Muscle layer of duodenum (tissue), 2 donors: ENCODE measurements at regions not wholly inside any gene's neighbourhood (a gene's known extent, or its start where the extent isn't known, plus 50 kb on each side); places are given as distances from the start of the nearest gene placed in this dataset.

Experiments
- H3K27ac ChIP-seq: one replicate; pipeline ENCODE4 v1.7.0; 2013; ENCODE audit warnings: mild to moderate bottlenecking, low read length
- H3K27me3 ChIP-seq: one replicate; pipeline ENCODE4 v1.7.0; 2013; ENCODE audit warnings: low read depth, mild to moderate bottlenecking, control low read depth, low read length
- H3K36me3 ChIP-seq, 2 donors: one replicate each; pipeline ENCODE4 v1.7.0; 2013; ENCODE audit warnings: low read length in 2 of 2, control low read depth in 1 of 2, mild to moderate bottlenecking in 1 of 2; ENCODE audit not compliant: insufficient read depth in 2 of 2, control insufficient read depth in 1 of 2
- H3K4me1 ChIP-seq, 2 donors: one replicate each; pipeline ENCODE4 v1.7.0; 2013; ENCODE audit warnings: low read length in 2 of 2, mild to moderate bottlenecking in 2 of 2, control low read depth in 1 of 2, moderate library complexity in 1 of 2; ENCODE audit not compliant: insufficient read depth in 2 of 2, control insufficient read depth in 1 of 2
- H3K4me3 ChIP-seq, 2 donors: one replicate each; pipeline ENCODE4 v1.7.0; 2013; ENCODE audit warnings: low read length in 2 of 2, low read depth in 1 of 2, mild to moderate bottlenecking in 1 of 2
- H3K9me3 ChIP-seq, 2 donors: one replicate each; pipeline ENCODE4 v1.7.0; 2013; ENCODE audit warnings: low read length in 2 of 2, control low read depth in 1 of 2, mild to moderate bottlenecking in 1 of 2; ENCODE audit not compliant: control insufficient read depth in 1 of 2
- donor health status: healthy.

GRCh38 chr6:148235446-148235845, 107.2 kb upstream of the SASH1 start:
- Histone ChIP-seq H3K4me3 (no peak overlapping the region), H3K36me3 (no peaks in the 10 kb centered on the region), H3K27me3 (no peaks in the 10 kb centered on the region), H3K9me3 (no peaks in the 10 kb centered on the region), H3K27ac (no peak overlapping the region), H3K4me1 (peaks cover 0 to under 1% of the 10 kb centered on the region in 2 donors)

- H3K36me3 ChIP-seq: no peaks in the 10 kb centered on the region
- H3K4me1 ChIP-seq: peaks cover 3 to 16% of the 10 kb centered on the region in 2 donors
- no peak overlapping the region for H3K4me3 ChIP-seq
- no peaks in the 10 kb centered on the region for H3K27me3 ChIP-seq
- no peak overlapping the region for H3K27ac ChIP-seq
- H3K9me3 ChIP-seq: no peaks in the 10 kb centered on the region
Measured at GRCh38 chr6:148238713-148239112, 103.9 kb upstream of the SASH1 start.

GRCh38 chr6:148239215-148239614, 103.4 kb upstream of the SASH1 start:
- H3K36me3 ChIP-seq: no peaks in the 10 kb centered on the region
- no peaks in the 10 kb centered on the region for H3K9me3 ChIP-seq
- no peak overlapping the region for H3K27ac ChIP-seq
- peaks cover 3 to 20% of the 10 kb centered on the region in 2 donors for H3K4me1 ChIP-seq
- H3K4me3 ChIP-seq: no peak overlapping the region
- H3K27me3 ChIP-seq: no peaks in the 10 kb centered on the region

GRCh38 chr6:148239801-148240460, 102.7 kb upstream of the SASH1 start:
- Histone ChIP-seq H3K27ac (no peak overlapping the region), H3K4me3 (no peak overlapping the region), H3K9me3 (no peaks in the 10 kb centered on the region), H3K36me3 (no peaks in the 10 kb centered on the region), H3K4me1 (peaks cover 3 to 20% of the 10 kb centered on the region in 2 donors), H3K27me3 (no peaks in the 10 kb centered on the region)

GRCh38 chr6:148240461-148240840, 102.2 kb upstream of the SASH1 start:
- Histone ChIP-seq H3K27me3 (no peaks in the 10 kb centered on the region), H3K9me3 (no peaks in the 10 kb centered on the region), H3K27ac (no peak overlapping the region), H3K4me1 (peaks cover 3 to 20% of the 10 kb centered on the region in 2 donors), H3K4me3 (no peak overlapping the region), H3K36me3 (no peaks in the 10 kb centered on the region)

GRCh38 chr6:148240861-148241477, 101.7 kb upstream of the SASH1 start:
- no peak overlapping the region for H3K4me3 ChIP-seq
- no peaks in the 10 kb centered on the region for H3K36me3 ChIP-seq
- H3K9me3 ChIP-seq: no peaks in the 10 kb centered on the region
- peaks cover 3 to 20% of the 10 kb centered on the region in 2 donors for H3K4me1 ChIP-seq
- H3K27me3 ChIP-seq: no peaks in the 10 kb centered on the region
- no peak overlapping the region for H3K27ac ChIP-seq

- H3K27me3 ChIP-seq: no peaks in the 10 kb centered on the region
- H3K9me3 ChIP-seq: no peaks in the 10 kb centered on the region
- no peaks in the 10 kb centered on the region for H3K36me3 ChIP-seq
- H3K4me1 ChIP-seq: peaks cover 3 to 20% of the 10 kb centered on the region in 2 donors
- H3K4me3 ChIP-seq: no peak overlapping the region
- H3K27ac ChIP-seq: no peak overlapping the region
Measured at GRCh38 chr6:148242180-148242579, 100.5 kb upstream of the SASH1 start.

- Histone ChIP-seq H3K4me1 (peaks cover 3 to 20% of the 10 kb centered on the region in 2 donors), H3K27me3 (no peaks in the 10 kb centered on the region), H3K27ac (no peak overlapping the region), H3K9me3 (no peaks in the 10 kb centered on the region), H3K4me3 (no peak overlapping the region), H3K36me3 (no peaks in the 10 kb centered on the region)
Measured at GRCh38 chr6:148244217-148244935, 98.3 kb upstream of the SASH1 start.

GRCh38 chr6:148247386-148248063, 95.1 kb upstream of the SASH1 start:
- no peak overlapping the region for H3K27ac ChIP-seq
- no peaks in the 10 kb centered on the region for H3K9me3 ChIP-seq
- no peak overlapping the region for H3K4me3 ChIP-seq
- H3K27me3 ChIP-seq: no peaks in the 10 kb centered on the region
- H3K36me3 ChIP-seq: no peaks in the 10 kb centered on the region
- H3K4me1 ChIP-seq: peaks cover 0 to 7% of the 10 kb centered on the region in 2 donors

- H3K27ac ChIP-seq: no peak overlapping the region
- H3K4me3 ChIP-seq: no peak overlapping the region
- no peaks in the 10 kb centered on the region for H3K9me3 ChIP-seq
- H3K27me3 ChIP-seq: no peaks in the 10 kb centered on the region
- no peaks in the 10 kb centered on the region for H3K36me3 ChIP-seq
- peaks cover 0 to under 1% of the 10 kb centered on the region in 2 donors for H3K4me1 ChIP-seq
Measured at GRCh38 chr6:148249160-148249559, 93.5 kb upstream of the SASH1 start.

- Histone ChIP-seq H3K27me3 (no peaks in the 10 kb centered on the region), H3K4me1 (no peaks in the 10 kb centered on the region), H3K4me3 (no peak overlapping the region), H3K27ac (no peak overlapping the region), H3K36me3 (no peaks in the 10 kb centered on the region), H3K9me3 (no peaks in the 10 kb centered on the region)
Measured at GRCh38 chr6:148249679-148250375, 92.8 kb upstream of the SASH1 start.
